GM18508 (cell line): ENCODE measurements at regions not wholly inside any gene's neighbourhood (a gene's known extent, or its start where the extent isn't known, plus 50 kb on each side); places are given as distances from the start of the nearest gene placed in this dataset.
"Not testable (repeated sequence)": the region's sequence is repeated elsewhere in the genome, so short reads cannot be mapped to it uniquely, and the experiment has no call there.

Source experiments
- ATAC-seq: cut with Tn5 transposase; IDR thresholded peaks from one replicate; pipeline ENCODE4 v1.9.1; 2021; ENCODE audit warnings: moderate number of reproducible peaks; ENCODE audit not compliant: insufficient read depth, unreplicated experiment

- ATAC-seq = no peak
Observed at GRCh38 chr10:8365935-8366911, 311.7 kb downstream of the GATA3 start.

GRCh38 chr10:8367672-8368411, 313.4 kb downstream of the GATA3 start:
- not testable (repeated sequence) for ATAC-seq

GRCh38 chr10:8369666-8370065, 315.2 kb downstream of the GATA3 start:
- peak; percentile 68 for ATAC-seq

DNA sequence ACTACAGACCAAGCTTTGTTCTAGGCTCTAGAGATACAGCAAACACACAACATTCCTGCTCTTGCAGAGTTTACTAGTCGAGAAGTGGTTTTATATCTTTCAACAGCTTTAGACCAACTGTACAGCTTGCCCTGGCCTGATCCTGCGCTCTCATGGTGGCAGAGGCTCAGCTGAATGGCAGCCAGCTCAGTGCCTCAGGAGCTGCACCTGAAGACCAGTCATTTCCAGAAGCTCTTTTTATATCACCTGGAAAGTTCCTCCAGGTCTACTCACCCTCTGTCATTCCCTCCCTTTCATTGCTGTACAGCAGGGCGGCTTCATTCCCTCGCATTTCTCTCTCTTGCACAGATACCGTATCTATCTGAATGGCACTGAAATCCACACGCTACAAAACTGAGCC, 319.8 kb downstream of the GATA3 start:
- no peak for ATAC-seq

DNA sequence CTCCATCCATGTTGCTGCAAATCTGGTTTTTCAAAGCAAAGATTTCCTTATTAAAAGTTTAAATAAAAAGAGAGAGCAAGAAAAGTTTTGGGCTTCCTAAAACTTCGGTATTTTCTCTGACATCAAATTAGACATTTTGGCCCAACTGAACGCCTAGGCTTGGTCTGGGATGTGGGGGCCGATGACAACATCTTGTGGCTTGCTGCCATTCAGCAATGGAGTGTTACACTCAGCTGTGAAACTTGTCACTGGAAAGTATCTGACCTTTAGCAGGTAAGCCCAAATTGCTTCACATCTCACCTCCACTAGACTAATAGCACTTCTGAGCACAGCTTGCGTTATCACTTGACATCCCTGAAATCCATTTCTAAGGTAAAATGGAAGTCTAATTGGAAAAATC, 320.6 kb downstream of the GATA3 start:
- no peak for ATAC-seq

- no peak for ATAC-seq
Observed at GRCh38 chr10:8378198-8378983, 323.9 kb downstream of the GATA3 start.

GRCh38 chr10:8379906-8380832, 325.7 kb downstream of the GATA3 start:
- no peak for ATAC-seq

- no peak for ATAC-seq
Observed at GRCh38 chr10:8380833-8381496, 326.5 kb downstream of the GATA3 start.

DNA sequence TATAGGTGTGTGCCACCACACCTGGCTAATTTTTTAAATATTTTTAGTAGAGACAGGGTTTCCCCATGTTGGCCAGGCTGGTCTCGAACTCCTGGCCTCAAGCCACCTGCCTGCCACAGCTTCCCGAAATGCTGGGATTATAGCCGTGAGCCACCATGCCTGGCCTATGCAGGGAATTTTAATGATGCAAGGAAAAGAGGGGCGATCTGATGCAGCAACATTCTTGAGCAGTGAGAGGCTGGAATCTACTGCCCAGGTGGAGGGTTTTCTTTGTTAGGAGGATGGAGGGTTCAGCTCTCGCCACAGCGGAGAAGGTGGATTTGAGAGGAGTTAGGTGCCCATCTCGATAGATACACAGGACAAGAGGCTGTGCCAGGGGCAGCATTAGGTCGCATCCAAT, 332.3 kb downstream of the GATA3 start:
- no peak for ATAC-seq

DNA sequence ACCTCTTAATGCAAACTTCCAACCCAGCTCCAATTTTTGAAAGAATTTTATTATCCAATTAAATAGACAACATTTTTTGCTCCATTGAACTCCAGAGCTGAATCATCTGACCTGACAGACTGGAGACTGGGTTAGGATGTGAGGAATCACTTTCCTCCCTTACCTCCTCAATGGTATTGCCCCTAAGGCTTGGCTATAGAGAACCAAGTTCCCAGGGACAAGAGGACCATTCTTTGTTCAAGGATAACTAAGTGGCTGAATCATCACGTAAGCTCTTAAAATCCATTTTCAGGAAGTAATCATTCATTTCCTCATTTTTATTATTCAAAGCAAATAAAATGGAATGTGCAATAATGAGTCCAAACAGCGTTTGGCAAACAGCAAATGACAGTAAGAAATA, 335.1 kb downstream of the GATA3 start:
- ATAC-seq = no peak

- no peak for ATAC-seq
Observed at GRCh38 chr10:8392216-8392615, 337.7 kb downstream of the GATA3 start.

DNA sequence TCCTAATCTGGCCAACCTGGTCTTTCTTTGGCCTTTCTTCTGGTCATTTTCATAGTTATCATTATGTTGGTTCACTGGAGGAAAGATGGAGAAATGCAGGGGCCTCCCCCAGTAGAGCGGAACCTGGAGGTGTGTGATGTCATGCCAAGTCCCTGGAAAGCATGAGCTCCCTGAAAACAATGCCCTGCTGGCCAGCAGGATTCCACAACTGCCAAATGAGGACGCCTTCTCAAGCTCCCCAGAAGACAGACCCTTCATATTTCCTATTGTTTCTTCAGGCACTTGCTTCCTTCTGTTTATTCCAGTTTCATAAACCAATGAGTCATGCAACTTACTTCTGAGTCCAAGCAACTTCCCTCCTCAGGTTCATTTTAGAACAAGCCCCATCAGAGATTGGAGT, 339.0 kb downstream of the GATA3 start:
- no peak for ATAC-seq

DNA sequence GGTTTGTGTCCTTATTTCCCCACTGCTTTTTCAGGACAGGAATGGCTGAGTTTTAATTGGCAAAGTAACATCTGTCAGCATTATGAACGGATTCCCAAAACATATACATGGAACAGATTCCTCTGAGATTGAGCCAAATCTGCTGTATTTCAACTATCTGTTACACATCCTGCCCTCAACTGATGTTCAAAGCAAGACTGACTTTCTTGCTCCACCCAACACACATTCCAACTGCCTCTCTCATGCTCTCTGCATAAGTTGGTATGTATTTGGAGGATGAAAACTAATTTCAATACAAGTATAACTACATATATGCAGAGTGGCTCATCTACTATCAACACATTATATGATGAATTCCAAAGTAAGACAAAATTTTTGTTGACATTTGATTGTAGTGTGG, 342.2 kb downstream of the GATA3 start:
- no peak for ATAC-seq

DNA sequence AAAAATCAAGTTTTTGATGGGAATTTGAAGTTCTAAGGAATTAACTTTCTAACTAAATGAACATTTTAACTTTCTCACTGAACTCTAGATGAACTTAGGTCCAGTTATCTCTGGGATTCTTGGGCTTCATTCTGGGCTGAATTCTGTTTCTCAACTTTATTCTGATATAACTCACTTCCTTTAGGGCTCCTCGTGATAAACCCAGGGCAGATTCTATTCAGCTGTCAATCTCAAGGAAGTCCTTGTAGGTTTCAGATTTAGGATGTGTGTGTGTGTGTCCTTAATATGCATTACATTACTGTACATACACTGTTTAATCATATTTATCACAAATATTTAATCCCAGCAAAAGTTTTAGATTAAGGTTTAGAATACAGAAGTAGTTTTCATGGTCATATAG, 344.3 kb downstream of the GATA3 start:
- ATAC-seq = no peak

- no peak for ATAC-seq
Observed at GRCh38 chr10:8400151-8400550, 345.7 kb downstream of the GATA3 start.

- ATAC-seq = no peak
Observed at GRCh38 chr10:8400892-8401291, 346.4 kb downstream of the GATA3 start.

- no peak for ATAC-seq
Observed at GRCh38 chr10:8401531-8401930, 347.0 kb downstream of the GATA3 start.

DNA sequence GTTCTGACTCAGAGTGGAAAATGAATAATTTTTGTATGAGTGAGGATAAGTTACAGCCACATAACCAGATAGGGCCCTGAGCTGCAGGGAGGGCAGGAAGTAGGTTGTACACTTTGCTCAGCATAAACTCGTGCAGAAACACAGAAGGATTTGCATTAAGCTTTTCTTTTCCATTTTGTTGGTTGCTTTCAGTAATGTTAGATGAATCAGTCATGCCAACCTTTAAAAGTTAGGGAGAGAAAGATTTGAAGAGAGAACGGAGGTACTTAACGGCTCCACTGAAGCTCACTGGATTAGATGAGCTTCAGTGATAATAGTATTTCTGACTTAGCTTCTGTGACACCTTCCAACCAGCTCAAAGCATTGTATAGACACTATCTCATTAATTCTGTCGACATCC, 348.1 kb downstream of the GATA3 start:
- ATAC-seq = no peak

GRCh38 chr10:8403711-8404371, 349.4 kb downstream of the GATA3 start:
- no peak for ATAC-seq
